HEK293T (cell line): ENCODE measurements at regions not wholly inside any gene's neighbourhood (a gene's known extent, or its start where the extent isn't known, plus 50 kb on each side); places are given as distances from the start of the nearest gene placed in this dataset.
"Not testable (repeated sequence)": the region's sequence is repeated elsewhere in the genome, so short reads cannot be mapped to it uniquely, and the experiment has no call there.

Source experiments
- CTCF ChIA-PET: fragments of 350-600 bp; formaldehyde crosslinking; extraction: SDS; loops from one replicate; lab custom pipeline; 2021; ENCODE audit warnings: antibody characterized with exemption, inconsistent platforms; lab: Yijun Ruan, JAX
- POLR2A ChIA-PET: fragments of 350-600 bp; formaldehyde crosslinking; extraction: SDS; loops from one replicate; lab custom pipeline; 2020; ENCODE audit warnings: antibody characterized with exemption, inconsistent platforms; lab: Yijun Ruan, JAX
- DNase-seq: peaks from one replicate; pipeline ENCODE4 v3.0.0; 2012; ENCODE audit warnings: mixed read lengths; ENCODE audit errors: extremely low spot score
- ARNT ChIP-seq: fragments of 450-650 bp; IDR thresholded peaks from 2 replicates; pipeline ENCODE4 v1.6.1; 2017; ENCODE audit warnings: mild to moderate bottlenecking
- BHLHE40 ChIP-seq: fragments of 450-650 bp; IDR thresholded peaks from 2 replicates; pipeline ENCODE4 v1.6.1; 2016; ENCODE audit warnings: mild to moderate bottlenecking, moderate library complexity, borderline replicate concordance
- CTBP1 ChIP-seq: fragments of 450-650 bp; IDR thresholded peaks from 2 replicates; pipeline ENCODE4 v1.6.1; 2016; ENCODE audit warnings: borderline replicate concordance
- ELF4 ChIP-seq: fragments of 450-650 bp; IDR thresholded peaks from 2 replicates; pipeline ENCODE4 v1.6.1; 2017; ENCODE audit warnings: antibody characterized with exemption
- FOXA1 ChIP-seq: fragments of 450-650 bp; IDR thresholded peaks from 2 replicates; pipeline ENCODE4 v1.6.1; 2016; ENCODE audit warnings: mild to moderate bottlenecking
- FOXK2 ChIP-seq: fragments of 450-650 bp; IDR thresholded peaks from 2 replicates; pipeline ENCODE4 v1.6.1; 2016; ENCODE audit warnings: mild to moderate bottlenecking
- FOXM1 ChIP-seq: fragments of 450-650 bp; IDR thresholded peaks from 2 replicates; pipeline ENCODE4 v1.6.1; 2017; ENCODE audit warnings: mild to moderate bottlenecking, borderline replicate concordance
- HDGF ChIP-seq: fragments of 450-650 bp; IDR thresholded peaks from 2 replicates; pipeline ENCODE4 v1.6.1; 2017; ENCODE audit warnings: antibody characterized with exemption, borderline replicate concordance
- L3MBTL2 ChIP-seq: fragments of 450-650 bp; conservative IDR thresholded peaks from 2 replicates; pipeline ENCODE4 v1.6.1; 2016; ENCODE audit warnings: mild to moderate bottlenecking
- LEF1 ChIP-seq: fragments of 450-650 bp; IDR thresholded peaks from 2 replicates; pipeline ENCODE4 v1.6.1; 2017; ENCODE audit warnings: mild to moderate bottlenecking, borderline replicate concordance
- NFRKB ChIP-seq: fragments of 450-650 bp; IDR thresholded peaks from 2 replicates; pipeline ENCODE4 v1.6.1; 2016; ENCODE audit warnings: mild to moderate bottlenecking, moderate library complexity
- SP1 ChIP-seq: fragments of 450-650 bp; IDR thresholded peaks from 2 replicates; pipeline ENCODE4 v1.6.1; 2017
- SUZ12 ChIP-seq: fragments of 450-650 bp; IDR thresholded peaks from 2 replicates; pipeline ENCODE4 v1.6.1; 2016; ENCODE audit warnings: mild to moderate bottlenecking
- TARDBP ChIP-seq: fragments of 450-650 bp; IDR thresholded peaks from 2 replicates; pipeline ENCODE4 v1.6.1; 2016
- ZNF384 ChIP-seq: fragments of 450-650 bp; IDR thresholded peaks from 2 replicates; pipeline ENCODE4 v1.6.1; 2016
- TF ChIP-seq, protein P1 (sequence below): fragments of 450-650 bp; IDR thresholded peaks from 2 replicates; pipeline ENCODE4 v1.6.1; 2016

DNA sequence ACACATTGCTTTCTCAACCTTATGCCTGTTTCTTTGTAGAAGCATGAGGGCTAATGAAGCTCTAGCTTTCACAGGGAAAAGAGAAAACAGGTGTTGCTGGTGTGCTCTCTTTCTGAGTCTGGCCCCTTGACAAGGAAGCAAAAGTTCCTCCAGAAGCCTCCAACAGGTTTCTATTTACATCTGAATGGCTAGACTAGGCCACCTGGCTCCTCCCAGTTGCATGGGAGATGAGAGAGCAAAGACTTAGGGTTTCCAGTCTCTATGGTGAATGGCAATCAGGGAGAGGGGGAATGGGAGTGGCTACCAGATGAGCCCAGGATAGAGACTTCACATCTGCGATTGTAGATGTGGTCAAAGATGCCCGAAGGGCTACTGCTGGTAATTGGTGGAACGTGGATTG lies 138.1 kb upstream of the PLXNC1 start:
- POLR2A ChIA-PET, result no interaction called here
- TF ChIP-seq ARNT (no peak), LEF1 (no peak), FOXA1 (no peak), HDGF (no peak), L3MBTL2 (no peak), ELF4 (no peak), BHLHE40 (no peak), SP1 (no peak)
- TF ChIP-seq, protein P1, sequence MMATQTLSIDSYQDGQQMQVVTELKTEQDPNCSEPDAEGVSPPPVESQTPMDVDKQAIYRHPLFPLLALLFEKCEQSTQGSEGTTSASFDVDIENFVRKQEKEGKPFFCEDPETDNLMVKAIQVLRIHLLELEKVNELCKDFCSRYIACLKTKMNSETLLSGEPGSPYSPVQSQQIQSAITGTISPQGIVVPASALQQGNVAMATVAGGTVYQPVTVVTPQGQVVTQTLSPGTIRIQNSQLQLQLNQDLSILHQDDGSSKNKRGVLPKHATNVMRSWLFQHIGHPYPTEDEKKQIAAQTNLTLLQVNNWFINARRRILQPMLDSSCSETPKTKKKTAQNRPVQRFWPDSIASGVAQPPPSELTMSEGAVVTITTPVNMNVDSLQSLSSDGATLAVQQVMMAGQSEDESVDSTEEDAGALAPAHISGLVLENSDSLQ, result no peak

DNA sequence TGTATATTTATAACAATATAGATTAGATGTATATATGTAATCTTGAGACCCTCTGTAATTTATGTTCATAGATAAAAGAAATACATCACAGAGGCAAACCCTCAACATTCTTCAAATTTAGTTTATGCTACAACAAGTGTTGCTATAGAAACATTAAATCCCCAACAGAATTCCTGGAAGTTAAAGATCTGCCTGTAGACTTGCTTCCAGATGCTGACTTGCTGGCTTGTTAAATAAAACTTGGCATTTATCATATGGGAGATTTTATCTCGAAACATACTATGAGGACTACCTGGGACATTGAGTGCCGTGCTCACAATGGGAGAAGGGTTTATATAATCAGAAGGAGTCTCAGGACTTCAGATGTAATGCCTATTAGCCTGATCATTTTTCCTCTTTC lies 136.3 kb upstream of the PLXNC1 start:
- TF ChIP-seq FOXM1 (no peak), FOXA1 (no peak), TARDBP (no peak), BHLHE40 (no peak), FOXK2 (no peak), LEF1 (no peak), ZNF384 (no peak), SUZ12 (no peak), CTBP1 (no peak), NFRKB (no peak), HDGF (no peak), SP1 (no peak), ARNT (no peak), L3MBTL2 (no peak), ELF4 (no peak)
- TF ChIP-seq, protein P1, result no peak
- DNase-seq, result no peak
- ChIA-PET POLR2A (no interaction called here), CTCF (no interaction called here)

More for the DNA sequence above, 138.1 kb upstream of the PLXNC1 start:
- CTCF ChIA-PET, result no interaction called here
- no peak for DNase-seq

DNA sequence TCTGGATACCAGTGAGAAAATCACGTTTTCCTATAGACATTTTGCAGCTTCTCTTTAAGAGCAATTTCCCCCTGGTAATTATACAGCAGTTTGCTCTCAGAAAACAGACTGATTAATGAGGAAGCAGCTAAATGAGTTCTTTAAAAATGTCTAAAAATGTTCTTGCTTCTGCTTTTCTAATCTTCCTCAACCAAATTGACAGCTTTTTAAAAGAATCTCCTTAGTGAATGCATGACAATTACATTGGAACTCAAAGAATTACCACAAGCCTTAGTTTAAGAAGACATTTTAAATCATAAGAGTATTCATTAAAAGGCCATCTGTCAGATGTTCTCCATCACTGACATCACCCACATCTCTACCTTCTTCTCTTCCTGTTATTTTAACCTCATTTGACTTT lies 135.8 kb upstream of the PLXNC1 start:
- ChIA-PET POLR2A (no interaction called here), CTCF (no interaction called here)
- no peak for DNase-seq
- no peak for TF ChIP-seq FOXM1
- TF ChIP-seq ARNT, result no peak
- no peak for TF ChIP-seq SP1
- no peak for TF ChIP-seq NFRKB
- TF ChIP-seq LEF1, result no peak
- TF ChIP-seq FOXK2, result no peak
- no peak for TF ChIP-seq TARDBP
- no peak for TF ChIP-seq FOXA1
- TF ChIP-seq BHLHE40, result no peak
- TF ChIP-seq HDGF, result no peak
- no peak for TF ChIP-seq L3MBTL2

DNA sequence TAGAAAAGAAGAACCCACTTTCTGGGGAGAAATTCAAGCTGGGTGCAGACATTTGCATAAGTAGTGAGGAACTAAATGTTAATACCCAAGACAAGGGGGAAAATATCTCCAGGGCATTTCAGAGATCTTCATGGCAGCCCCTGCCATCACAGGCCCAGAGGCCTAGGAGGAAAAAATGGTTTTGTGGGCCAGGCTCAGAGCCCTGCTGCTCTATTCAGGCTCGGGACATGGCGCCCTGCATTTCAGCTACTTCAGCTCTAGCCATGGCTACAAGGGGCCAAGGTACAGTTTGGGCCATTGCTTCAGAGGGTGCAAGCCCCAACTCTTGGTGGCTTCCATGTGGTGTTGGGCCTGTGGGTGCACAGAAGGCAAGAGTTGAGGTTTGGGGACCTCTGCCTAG lies 131.1 kb upstream of the PLXNC1 start:
- not testable (repeated sequence) for DNase-seq

DNA sequence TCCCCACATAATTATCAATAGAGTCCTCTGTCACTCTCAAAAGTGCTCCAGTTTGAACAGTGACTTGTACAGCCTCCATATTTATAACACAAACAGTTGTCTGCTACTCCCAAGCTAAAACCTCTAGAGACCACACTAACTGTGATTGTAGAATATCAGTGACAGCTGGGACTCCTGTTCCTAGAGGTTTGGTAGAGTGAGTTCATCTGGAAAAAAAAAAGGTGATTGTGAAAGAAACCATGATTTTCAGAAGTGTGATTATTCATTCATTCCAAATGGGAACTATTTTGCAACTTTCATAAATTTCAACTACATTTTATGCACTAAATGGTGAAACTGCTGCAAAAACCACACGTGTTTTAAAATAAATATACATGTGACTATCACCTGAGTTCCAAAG lies 128.0 kb upstream of the PLXNC1 start:
- no peak for DNase-seq
- ChIA-PET POLR2A (no interaction called here), CTCF (no interaction called here)
- TF ChIP-seq NFRKB (no peak), TARDBP (no peak), SUZ12 (no peak), SP1 (no peak), L3MBTL2 (no peak), ARNT (no peak), HDGF (no peak), ZNF384 (no peak), CTBP1 (no peak), BHLHE40 (no peak), FOXK2 (no peak), ELF4 (no peak), LEF1 (no peak), FOXM1 (no peak), FOXA1 (no peak)
- TF ChIP-seq, protein P1, result no peak

More for the DNA sequence above, 131.1 kb upstream of the PLXNC1 start:
- CTCF ChIA-PET, POLR2A ChIA-PET: not testable (repeated sequence)

DNA sequence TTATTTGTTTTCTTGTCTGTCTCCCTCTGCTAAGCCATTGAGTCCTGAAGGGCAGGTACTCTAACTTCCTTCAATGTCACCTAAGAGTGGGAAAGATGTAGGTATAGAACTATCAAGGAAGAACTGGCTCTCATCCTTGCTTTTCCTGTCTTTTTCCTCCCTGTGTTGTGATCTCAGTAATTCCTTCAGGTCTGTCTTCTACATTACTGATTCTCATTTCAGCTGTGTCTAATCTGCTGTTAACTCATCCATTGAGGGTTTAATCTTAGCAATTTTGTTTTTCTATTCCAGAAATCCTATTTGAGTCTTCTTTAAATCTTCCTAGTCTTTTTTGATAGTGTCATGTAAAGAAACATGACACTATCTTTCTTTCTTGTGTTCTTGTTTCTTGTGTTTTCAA lies 124.5 kb upstream of the PLXNC1 start:
- DNase-seq, result no peak
- CTCF ChIA-PET, result interaction anchor here (0.5 kb wide), 1 partner anchor 129 kb away, joined by 3 read pairs; no protein-coding TSS in a partner anchor
- TF ChIP-seq ARNT, result no peak
- no peak for TF ChIP-seq L3MBTL2
- no peak for TF ChIP-seq NFRKB
- no peak for TF ChIP-seq CTBP1
- TF ChIP-seq BHLHE40, result no peak
- no peak for TF ChIP-seq ELF4
- TF ChIP-seq, protein P1, result no peak
- no peak for TF ChIP-seq TARDBP
- TF ChIP-seq ZNF384, result no peak
- no peak for TF ChIP-seq FOXK2
- TF ChIP-seq HDGF, result no peak
- no peak for TF ChIP-seq FOXA1
- no peak for TF ChIP-seq SP1
- POLR2A ChIA-PET, result no interaction called here
